ENCODE measurements at regions not wholly inside any gene's neighbourhood (a gene's known extent, or its start where the extent isn't known, plus 50 kb on each side); places are given as distances from the start of the nearest gene placed in this dataset.

DNA sequence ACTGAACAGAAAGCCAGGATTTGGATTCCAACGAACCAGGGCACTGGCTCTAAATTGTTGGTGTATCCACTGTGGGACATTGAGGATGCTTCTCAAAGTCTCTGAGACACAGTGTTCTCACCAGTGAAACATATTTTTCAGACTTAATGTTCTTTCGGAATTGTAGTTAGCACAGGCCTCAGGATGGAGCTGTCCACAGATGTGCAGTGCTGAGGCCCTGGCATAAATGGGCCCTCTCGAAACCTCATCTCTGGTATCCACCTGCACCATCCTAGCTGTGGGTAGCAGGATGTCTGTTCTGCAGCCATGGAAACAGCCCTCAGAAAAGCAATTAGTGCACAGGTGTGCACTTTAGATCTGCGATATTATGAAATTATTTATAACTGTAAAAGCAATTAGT lies 656.8 kb downstream of the TBC1D22A start:
- TF ChIP-seq EZH2phosphoT487 (IDR thresholded peaks at IDR 0.05; ENCODE audit: insufficient read depth, low read depth) = no peak
- TF ChIP-seq EZH2 (IDR thresholded peaks at IDR 0.05; ENCODE audit: insufficient read depth, poor library complexity, severe bottlenecking) = no peak
